Heart left ventricle (tissue), 13 donors: ENCODE measurements at regions not wholly inside any gene's neighbourhood (a gene's known extent, or its start where the extent isn't known, plus 50 kb on each side); places are given as distances from the start of the nearest gene placed in this dataset.

Experiments
- CTCF ChIP-seq, 12 donors: fragments of 200-600 bp; sonication (generic) in 4 of 12; IDR thresholded peaks; one replicate each; pipeline versions ENCODE4 v1.5.0 to v1.8.0; 2018 to 2022; ENCODE audit warnings: antibody characterized with exemption in 12 of 12, mild to moderate bottlenecking in 5 of 12
- POLR2A ChIP-seq, 2 donors: fragments of 450-650 bp; IDR thresholded peaks; one replicate each; pipeline ENCODE4 v1.6.1; 2017; ENCODE audit warnings: antibody characterized with exemption in 2 of 2, mild to moderate bottlenecking in 2 of 2, moderate library complexity in 2 of 2
- donor health status: ischemic (EF 13 %, LVEDD 7.1; RV severe dilation, severe dysfunction).
- donor health status: DM: no; HTN: yes; CAD: no.
- donor health status: DM: no; HTN: no; CAD: no.
- donor health status: ischemic (EF 25% LVEDD 6.9; RV normal size, moderate dysfunction).
- donor health status: ischemic (EF 25% LVEDD 5.7; RV mildly dilated, moderate dysfunction).
- donor health status: ischemic (EF 35%, LVEDD 5.7; RV mildly dilated, moderate dysfunction).
- donor health status: nonischemic (EF 11% LVEDD 7.7; RV severe dilation, severe dysfunction).
- donor health status: DM: yes; HTN: yes; CAD: no.
- donor health status: PGD.
- donor health status: ischemic (EF 29% LVEDD 5.4; RV normal size, mild dysfunction).
- donor health status: nonischemic (EF 23%, LVEDD 6.1; RV moderate dilation, normal function).

GRCh38 chr5:74963407-74963806, 89.0 kb downstream of the GCNT4 start:
- no peak for TF ChIP-seq CTCF (IDR thresholded peaks at IDR 0.05)
- TF ChIP-seq POLR2A (IDR thresholded peaks at IDR 0.05) = no peak
